Osteoblast (primary cell): ENCODE measurements at regions not wholly inside any gene's neighbourhood (a gene's known extent, or its start where the extent isn't known, plus 50 kb on each side); places are given as distances from the start of the nearest gene placed in this dataset.

Experiments used
- DNase-seq: peaks from one replicate; pipeline ENCODE4 v3.0.0; 2011; ENCODE audit warnings: low spot score, mixed read lengths; ENCODE audit not compliant: insufficient read length; ENCODE audit errors: missing footprints
- H2AFZ ChIP-seq: 2 replicates; pipeline ENCODE4 v1.6.0; 2011; ENCODE audit warnings: mild to moderate bottlenecking, low read length
- H3K27ac ChIP-seq: 2 replicates; pipeline ENCODE4 v1.5.1; 2011; ENCODE audit warnings: mild to moderate bottlenecking, low read depth, low read length, moderate library complexity
- H3K27me3 ChIP-seq: 2 replicates; pipeline ENCODE4 v1.6.0; 2012; ENCODE audit warnings: mild to moderate bottlenecking, control low read depth, inconsistent platforms, low read length, moderate library complexity; ENCODE audit not compliant: insufficient read depth
- H3K36me3 ChIP-seq: 2 replicates; pipeline ENCODE4 v1.5.1; 2011; ENCODE audit warnings: mild to moderate bottlenecking, low read length, control low read depth, moderate library complexity; ENCODE audit not compliant: insufficient read depth
- H3K4me1 ChIP-seq: 2 replicates; pipeline ENCODE4 v1.5.1; 2011; ENCODE audit warnings: mild to moderate bottlenecking, low read length, control low read depth, moderate library complexity; ENCODE audit not compliant: insufficient read depth
- H3K4me2 ChIP-seq: 2 replicates; pipeline ENCODE4 v1.6.0; 2011; ENCODE audit warnings: mild to moderate bottlenecking, low read length; ENCODE audit not compliant: insufficient read depth
- H3K4me3 ChIP-seq: fragments of 200-600 bp; sonication (generic); 3 replicates; pipeline ENCODE4 v1.5.1; 2012; ENCODE audit warnings: mild to moderate bottlenecking, low read length, inconsistent platforms; ENCODE audit not compliant: insufficient read depth
- H3K79me2 ChIP-seq: 2 replicates; pipeline ENCODE4 v1.6.0; 2012; ENCODE audit warnings: mild to moderate bottlenecking, low read length, control low read depth, inconsistent platforms; ENCODE audit not compliant: insufficient read depth
- H3K9me3 ChIP-seq: 2 replicates; pipeline ENCODE4 v1.5.1; 2011; ENCODE audit warnings: low read depth, low read length, control low read depth
- H4K20me1 ChIP-seq: 2 replicates; pipeline ENCODE4 v1.6.0; 2012; ENCODE audit warnings: mild to moderate bottlenecking, low read length, control low read depth; ENCODE audit not compliant: insufficient read depth
- TF ChIP-seq, protein P1 (sequence below): IDR thresholded peaks from 2 replicates; pipeline ENCODE4 v1.5.1; 2011; ENCODE audit warnings: mild to moderate bottlenecking, low read depth, low read length, moderate library complexity; ENCODE audit errors: extremely low read depth

DNA sequence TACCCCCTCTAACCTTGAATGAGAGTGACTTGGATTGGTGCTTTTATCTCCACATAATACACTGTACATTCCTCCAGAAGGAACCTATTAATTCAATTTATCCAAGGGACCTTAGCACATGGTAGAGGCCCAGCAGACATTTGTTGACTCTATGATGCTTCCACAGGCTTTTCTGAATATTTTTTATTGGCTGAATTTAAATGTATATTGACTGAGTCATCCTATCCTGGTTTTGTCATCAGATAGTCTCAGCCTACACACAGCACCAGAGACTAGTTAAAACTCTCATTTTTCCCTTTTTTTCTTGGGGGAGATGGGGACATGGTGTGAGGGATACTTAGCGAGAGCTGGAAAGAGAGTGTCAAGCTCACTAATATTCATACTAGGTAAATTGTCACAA is 101.6 kb downstream of the LRRC30 start:
- TF ChIP-seq, protein P1, sequence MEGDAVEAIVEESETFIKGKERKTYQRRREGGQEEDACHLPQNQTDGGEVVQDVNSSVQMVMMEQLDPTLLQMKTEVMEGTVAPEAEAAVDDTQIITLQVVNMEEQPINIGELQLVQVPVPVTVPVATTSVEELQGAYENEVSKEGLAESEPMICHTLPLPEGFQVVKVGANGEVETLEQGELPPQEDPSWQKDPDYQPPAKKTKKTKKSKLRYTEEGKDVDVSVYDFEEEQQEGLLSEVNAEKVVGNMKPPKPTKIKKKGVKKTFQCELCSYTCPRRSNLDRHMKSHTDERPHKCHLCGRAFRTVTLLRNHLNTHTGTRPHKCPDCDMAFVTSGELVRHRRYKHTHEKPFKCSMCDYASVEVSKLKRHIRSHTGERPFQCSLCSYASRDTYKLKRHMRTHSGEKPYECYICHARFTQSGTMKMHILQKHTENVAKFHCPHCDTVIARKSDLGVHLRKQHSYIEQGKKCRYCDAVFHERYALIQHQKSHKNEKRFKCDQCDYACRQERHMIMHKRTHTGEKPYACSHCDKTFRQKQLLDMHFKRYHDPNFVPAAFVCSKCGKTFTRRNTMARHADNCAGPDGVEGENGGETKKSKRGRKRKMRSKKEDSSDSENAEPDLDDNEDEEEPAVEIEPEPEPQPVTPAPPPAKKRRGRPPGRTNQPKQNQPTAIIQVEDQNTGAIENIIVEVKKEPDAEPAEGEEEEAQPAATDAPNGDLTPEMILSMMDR = no peak
- no peaks in the 10 kb centered on the region for H3K9me3 ChIP-seq
- H3K27ac ChIP-seq = no peak overlapping the region
- no peaks in the 10 kb centered on the region for H4K20me1 ChIP-seq
- no peak overlapping the region for H2AFZ ChIP-seq
- peak; percentile 62 for DNase-seq
- no peak overlapping the region for H3K4me2 ChIP-seq
- no peak overlapping the region for H3K4me3 ChIP-seq
- H3K79me2 ChIP-seq = no peaks in the 10 kb centered on the region
- H3K27me3 ChIP-seq = no peaks in the 10 kb centered on the region
- H3K4me1 ChIP-seq = no peaks in the 10 kb centered on the region
- no peaks in the 10 kb centered on the region for H3K36me3 ChIP-seq

DNA sequence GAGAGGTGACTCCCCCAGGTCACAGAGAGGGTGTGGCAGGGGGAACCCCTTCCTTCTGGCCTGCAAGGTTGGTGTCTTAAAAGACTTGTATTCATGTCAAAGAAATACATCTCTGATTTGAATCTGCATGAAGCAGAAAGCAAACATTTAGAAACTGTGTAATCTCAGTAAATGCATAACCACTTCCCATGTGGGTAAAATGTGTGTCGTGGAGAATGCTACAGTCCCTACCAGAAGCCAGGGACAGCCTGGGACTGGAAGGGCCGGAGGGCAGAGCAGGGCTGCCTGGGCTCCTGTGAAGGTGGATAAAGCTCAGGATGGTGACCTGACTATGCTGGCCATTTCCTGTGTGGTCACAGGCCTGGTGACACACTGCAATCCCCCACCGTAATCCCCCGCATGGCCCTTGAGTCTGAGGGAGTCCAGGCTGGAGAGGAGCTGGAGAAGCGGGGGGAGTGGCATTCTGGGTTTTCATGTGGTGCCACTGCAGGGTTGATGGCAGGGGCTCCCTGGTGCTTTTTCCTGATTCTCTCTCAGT is 102.2 kb downstream of the LRRC30 start:
- no peak overlapping the region for H3K4me2 ChIP-seq
- H3K9me3 ChIP-seq = no peaks in the 10 kb centered on the region
- H3K27me3 ChIP-seq = no peaks in the 10 kb centered on the region
- no peak for DNase-seq
- no peaks in the 10 kb centered on the region for H3K79me2 ChIP-seq
- TF ChIP-seq, protein P1 = no peak
- H3K27ac ChIP-seq = no peak overlapping the region
- H3K4me3 ChIP-seq = no peak overlapping the region
- H4K20me1 ChIP-seq = no peaks in the 10 kb centered on the region
- no peaks in the 10 kb centered on the region for H3K4me1 ChIP-seq
- H3K36me3 ChIP-seq = no peaks in the 10 kb centered on the region
- no peak overlapping the region for H2AFZ ChIP-seq

DNA sequence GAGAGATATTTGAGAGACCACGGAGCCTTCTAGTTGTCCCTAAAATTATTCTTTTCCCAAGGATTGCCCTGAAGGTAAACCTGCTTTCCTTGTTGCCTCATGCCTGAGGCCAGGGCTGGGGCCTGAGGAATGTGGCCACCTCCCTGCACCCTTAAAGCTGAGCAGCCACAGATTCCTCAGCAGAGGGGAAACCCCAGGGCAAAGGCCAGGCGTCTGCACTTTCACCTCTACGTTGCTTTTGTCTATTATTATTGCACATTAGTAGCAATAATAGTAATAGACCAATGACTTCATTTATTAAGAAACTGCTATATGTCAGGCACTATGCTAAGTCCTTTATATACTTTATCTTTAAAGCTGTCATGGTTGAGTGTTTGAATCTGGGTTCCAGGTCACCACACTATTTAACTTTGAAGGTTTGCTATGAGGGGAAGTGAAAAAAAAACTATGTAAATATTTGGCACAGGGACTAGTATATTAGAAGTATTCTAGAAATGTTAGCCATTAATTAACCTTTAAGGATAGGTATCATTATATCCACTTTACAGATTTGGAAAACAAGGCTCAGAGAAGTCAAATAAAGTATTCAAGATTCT is 104.2 kb downstream of the LRRC30 start:
- H4K20me1 ChIP-seq = no peaks in the 10 kb centered on the region
- H3K4me2 ChIP-seq = no peak overlapping the region
- DNase-seq = no peak
- no peaks in the 10 kb centered on the region for H3K36me3 ChIP-seq
- no peak overlapping the region for H2AFZ ChIP-seq
- H3K27me3 ChIP-seq = no peaks in the 10 kb centered on the region
- H3K4me3 ChIP-seq = no peak overlapping the region
- TF ChIP-seq, protein P1 = no peak
- no peaks in the 10 kb centered on the region for H3K4me1 ChIP-seq
- no peak overlapping the region for H3K27ac ChIP-seq
- H3K79me2 ChIP-seq = no peaks in the 10 kb centered on the region
- H3K9me3 ChIP-seq = no peaks in the 10 kb centered on the region

DNA sequence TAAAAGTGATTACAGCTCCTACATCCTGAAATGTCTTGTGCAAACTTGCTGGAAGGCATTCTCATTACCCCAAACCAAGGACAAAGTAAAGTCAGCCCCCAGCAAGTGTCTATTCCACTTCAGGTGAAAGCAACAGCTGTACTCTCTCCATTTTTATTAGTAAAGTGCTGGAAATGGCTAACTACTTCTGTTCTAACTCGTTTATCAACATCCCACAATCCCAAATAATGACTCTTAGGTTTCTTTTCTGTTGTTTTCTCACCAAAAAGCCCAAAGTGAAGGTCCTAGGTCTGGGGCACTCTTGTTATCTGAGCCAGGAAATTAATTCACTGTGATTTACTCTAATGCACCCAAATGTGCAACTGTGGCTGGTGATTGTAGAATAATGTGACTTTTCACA is 105.7 kb downstream of the LRRC30 start:
- Histone ChIP-seq H2AFZ (no peak overlapping the region), H3K4me3 (no peak overlapping the region), H3K36me3 (no peaks in the 10 kb centered on the region), H3K4me2 (no peak overlapping the region), H4K20me1 (no peaks in the 10 kb centered on the region), H3K9me3 (no peaks in the 10 kb centered on the region), H3K27me3 (no peaks in the 10 kb centered on the region), H3K79me2 (no peaks in the 10 kb centered on the region), H3K27ac (no peak overlapping the region), H3K4me1 (no peaks in the 10 kb centered on the region)
- TF ChIP-seq, protein P1 = no peak
- no peak for DNase-seq
